ENCODE measurements at regions not wholly inside any gene's neighbourhood (a gene's known extent, or its start where the extent isn't known, plus 50 kb on each side); places are given as distances from the start of the nearest gene placed in this dataset.
A peak's percentile ranks its signal among the peaks of the same experiment; 100 is the strongest.

- Histone ChIP-seq H3K4me1 (ENCODE audit: low read depth) (peaks cover 18% of the 10 kb centered on the region), H3K27me3 (no peaks in the 10 kb centered on the region), H3K27ac (no peak overlapping the region), H3K4me3 (no peak overlapping the region), H3K36me3 (no peaks in the 10 kb centered on the region), H3K9me3 (ENCODE audit: low read depth) (no peaks in the 10 kb centered on the region)
- TF ChIP-seq CTCF (IDR thresholded peaks at IDR 0.05; ENCODE audit: low read depth, low read length) = no peak
- DNase-seq (ENCODE audit: low read depth in 1 of 2, low spot score in 1 of 2) = peak in 1 of 2 donors; percentile 21
Observed at GRCh38 chr21:27759820-27760219, 792.9 kb upstream of the ADAMTS5 start.

GRCh38 chr21:27759091-27759659, 792.3 kb upstream of the ADAMTS5 start:
- H3K9me3 ChIP-seq (ENCODE audit: low read depth) = no peaks in the 10 kb centered on the region
- H3K27ac ChIP-seq = no peak overlapping the region
- no peaks in the 10 kb centered on the region for H3K27me3 ChIP-seq
- no peaks in the 10 kb centered on the region for H3K36me3 ChIP-seq
- DNase-seq (ENCODE audit: low read depth in 1 of 2, low spot score in 1 of 2) = no peak
- peak; percentile 24 for TF ChIP-seq CTCF (IDR thresholded peaks at IDR 0.05; ENCODE audit: low read depth, low read length)
- H3K4me3 ChIP-seq = no peak overlapping the region
- peaks cover 18% of the 10 kb centered on the region for H3K4me1 ChIP-seq (ENCODE audit: low read depth)

DNA sequence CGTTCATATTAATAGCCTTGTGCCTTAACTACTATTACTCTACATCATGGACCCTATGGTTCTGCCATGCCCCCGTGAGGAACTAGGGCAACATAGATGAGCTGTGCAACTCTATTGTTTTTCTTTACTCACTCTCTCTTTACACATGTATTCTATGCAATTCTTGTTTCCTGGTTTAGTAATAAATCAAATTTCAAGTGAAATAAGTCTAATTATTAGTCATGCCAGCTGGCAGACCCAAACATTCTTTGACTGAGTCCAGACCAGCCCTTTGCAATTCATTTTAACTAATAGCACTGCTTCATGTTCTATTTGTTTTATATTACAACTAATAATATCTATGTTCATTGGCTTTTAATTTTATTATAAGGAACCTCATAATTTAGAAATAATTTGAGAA, 789.3 kb upstream of the ADAMTS5 start:
- no peak for DNase-seq (ENCODE audit: low read depth in 1 of 2, low spot score in 1 of 2)
- no peak for TF ChIP-seq CTCF (IDR thresholded peaks at IDR 0.05; ENCODE audit: low read depth, low read length)
- Histone ChIP-seq H3K27me3 (no peaks in the 10 kb centered on the region), H3K9me3 (ENCODE audit: low read depth) (no peaks in the 10 kb centered on the region), H3K27ac (no peak overlapping the region), H3K4me3 (no peak overlapping the region), H3K4me1 (ENCODE audit: low read depth) (no peaks in the 10 kb centered on the region), H3K36me3 (no peaks in the 10 kb centered on the region)

DNA sequence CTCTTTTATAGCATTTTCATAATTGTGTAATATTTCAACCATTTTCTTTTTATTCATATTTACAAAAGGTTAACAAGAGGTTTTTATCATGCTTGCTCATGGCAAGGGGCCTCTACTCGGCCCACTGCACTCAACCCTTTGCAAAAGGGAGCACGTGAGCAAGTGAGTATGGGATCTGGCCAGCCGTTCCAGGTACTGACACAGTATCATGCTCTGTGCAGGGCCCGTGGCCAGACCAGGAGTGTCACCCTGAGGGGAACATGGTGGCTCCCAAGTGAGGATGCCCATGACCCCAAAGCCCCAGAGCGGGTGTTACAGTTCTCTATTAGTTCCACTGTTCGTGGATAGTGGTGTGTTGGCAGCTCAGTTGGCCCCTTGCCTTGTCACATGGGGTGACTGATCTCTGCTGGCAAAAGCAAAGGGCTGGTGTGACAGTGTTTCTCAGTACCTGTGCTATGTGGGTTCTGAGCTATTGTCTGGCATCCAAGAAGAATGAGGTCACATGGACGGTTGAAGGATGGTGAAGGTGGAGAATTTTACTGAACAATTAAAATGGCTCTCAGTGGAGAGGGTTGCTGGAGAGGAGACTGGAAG, 777.2 kb upstream of the ADAMTS5 start:
- no peaks in the 10 kb centered on the region for H3K36me3 ChIP-seq
- no peaks in the 10 kb centered on the region for H3K4me1 ChIP-seq (ENCODE audit: low read depth)
- H3K27me3 ChIP-seq = no peaks in the 10 kb centered on the region
- no peaks in the 10 kb centered on the region for H3K9me3 ChIP-seq (ENCODE audit: low read depth)
- H3K4me3 ChIP-seq = no peak overlapping the region
- no peak for TF ChIP-seq CTCF (IDR thresholded peaks at IDR 0.05; ENCODE audit: low read depth, low read length)
- no peak overlapping the region for H3K27ac ChIP-seq
- no peak for DNase-seq (ENCODE audit: low read depth in 1 of 2, low spot score in 1 of 2)

- Histone ChIP-seq H3K27me3 (no peaks in the 10 kb centered on the region), H3K4me3 (no peak overlapping the region), H3K4me1 (ENCODE audit: low read depth) (no peaks in the 10 kb centered on the region), H3K36me3 (no peaks in the 10 kb centered on the region), H3K27ac (no peak overlapping the region), H3K9me3 (ENCODE audit: low read depth) (no peaks in the 10 kb centered on the region)
- peak in 1 of 2 donors; percentile 81 for DNase-seq (ENCODE audit: low read depth in 1 of 2, low spot score in 1 of 2)
- no peak for TF ChIP-seq CTCF (IDR thresholded peaks at IDR 0.05; ENCODE audit: low read depth, low read length)
Observed at GRCh38 chr21:27741736-27742135, 774.8 kb upstream of the ADAMTS5 start.
